T47D (cell line): ENCODE measurements at regions not wholly inside any gene's neighbourhood (a gene's known extent, or its start where the extent isn't known, plus 50 kb on each side); places are given as distances from the start of the nearest gene placed in this dataset.
A peak's percentile ranks its signal among the peaks of the same experiment; 100 is the strongest.

ENCODE experiments used
- DNase-seq, 2 experiments: peaks; one replicate each; pipeline versions ENCODE4 v3.0.0 to v3.0.0-alpha.2; 2011 to 2012; ENCODE audit warnings: low read depth in 1 of 2, low spot score in 1 of 2
- JUND ChIP-seq: IDR thresholded peaks from 2 replicates; pipeline ENCODE4 v1.6.1; 2012; ENCODE audit warnings: low read depth
- in situ Hi-C: cut with HindIII; loops from 2 replicates; pipeline ENCODE4 v1.10.0; 2016; ENCODE audit warnings: low sequenced_read_pairs, low pct_unique_long_range_greater_than_20kb

DNA sequence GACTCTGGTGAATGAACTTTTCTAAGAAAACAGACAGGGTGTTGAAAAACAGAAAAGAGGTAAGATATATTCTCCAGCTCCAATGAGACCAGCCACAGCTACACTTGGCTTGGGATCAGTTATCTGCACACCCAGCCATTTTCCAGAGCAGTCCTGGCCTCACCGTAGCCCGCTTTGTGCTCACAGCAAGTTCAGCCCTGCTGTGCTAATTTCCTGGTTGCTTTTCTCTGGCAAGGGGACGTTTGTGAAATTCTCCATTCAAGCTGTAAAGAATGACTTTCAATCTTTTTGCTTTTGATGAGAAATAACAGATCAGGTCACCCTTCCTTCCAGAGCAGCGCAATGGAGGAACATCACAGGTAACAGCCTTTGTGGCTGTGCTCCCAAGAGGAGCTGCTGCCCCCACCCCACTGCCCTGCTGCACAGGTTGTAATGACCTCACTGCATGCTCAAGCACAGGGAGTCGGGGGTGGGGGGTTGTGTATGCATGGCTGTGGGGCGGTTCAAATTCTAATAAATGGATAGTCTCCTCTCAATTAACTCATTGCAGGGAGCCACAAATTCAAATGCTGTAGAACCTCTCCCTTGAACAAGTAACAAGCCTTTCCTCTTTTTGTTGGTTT, 516.6 kb upstream of the NBEA start:
- DNase-seq, result no peak
- TF ChIP-seq JUND, result no peak
- in situ Hi-C loops, result no loop called here

DNA sequence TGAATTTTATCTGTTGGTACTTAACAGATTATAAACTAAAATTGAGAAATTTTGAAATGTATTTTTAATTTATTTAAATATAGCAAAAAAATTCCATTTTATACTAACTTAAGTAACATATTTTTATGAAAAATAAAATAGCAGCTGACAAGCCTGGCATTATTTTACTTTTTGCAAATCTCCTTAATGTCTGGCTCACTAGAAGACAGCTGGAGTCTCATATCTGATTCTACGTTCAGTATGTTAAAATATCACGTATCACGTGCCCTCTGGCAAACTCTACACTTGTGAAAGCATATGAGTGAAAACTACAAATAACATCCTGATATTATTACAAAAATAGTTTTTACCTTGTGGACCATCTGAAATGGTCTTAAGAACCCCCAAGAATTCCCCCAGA, 513.2 kb upstream of the NBEA start:
- no peak for TF ChIP-seq JUND
- DNase-seq, result no peak
- in situ Hi-C loops, result no loop called here

DNA sequence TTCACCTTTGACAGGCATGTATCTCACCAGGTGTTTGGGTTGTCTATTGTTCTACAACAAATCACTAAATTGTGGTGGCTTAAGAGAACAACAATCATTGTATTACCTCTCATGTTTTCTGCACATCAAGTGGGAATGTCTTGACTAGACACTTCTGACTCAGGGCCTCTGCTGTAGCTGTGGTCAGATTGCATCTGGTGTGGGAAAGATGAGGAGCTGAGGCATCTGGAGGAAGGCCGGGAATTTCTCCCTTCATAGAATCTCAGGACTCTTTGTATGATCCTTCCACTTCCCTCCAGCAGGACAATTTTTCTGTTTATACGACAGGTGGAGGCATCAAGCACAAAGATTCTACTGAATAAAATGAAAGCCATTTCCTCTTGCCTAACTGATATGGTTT, 511.8 kb upstream of the NBEA start:
- DNase-seq, result no peak
- no peak for TF ChIP-seq JUND
- in situ Hi-C loops, result no loop called here

DNA sequence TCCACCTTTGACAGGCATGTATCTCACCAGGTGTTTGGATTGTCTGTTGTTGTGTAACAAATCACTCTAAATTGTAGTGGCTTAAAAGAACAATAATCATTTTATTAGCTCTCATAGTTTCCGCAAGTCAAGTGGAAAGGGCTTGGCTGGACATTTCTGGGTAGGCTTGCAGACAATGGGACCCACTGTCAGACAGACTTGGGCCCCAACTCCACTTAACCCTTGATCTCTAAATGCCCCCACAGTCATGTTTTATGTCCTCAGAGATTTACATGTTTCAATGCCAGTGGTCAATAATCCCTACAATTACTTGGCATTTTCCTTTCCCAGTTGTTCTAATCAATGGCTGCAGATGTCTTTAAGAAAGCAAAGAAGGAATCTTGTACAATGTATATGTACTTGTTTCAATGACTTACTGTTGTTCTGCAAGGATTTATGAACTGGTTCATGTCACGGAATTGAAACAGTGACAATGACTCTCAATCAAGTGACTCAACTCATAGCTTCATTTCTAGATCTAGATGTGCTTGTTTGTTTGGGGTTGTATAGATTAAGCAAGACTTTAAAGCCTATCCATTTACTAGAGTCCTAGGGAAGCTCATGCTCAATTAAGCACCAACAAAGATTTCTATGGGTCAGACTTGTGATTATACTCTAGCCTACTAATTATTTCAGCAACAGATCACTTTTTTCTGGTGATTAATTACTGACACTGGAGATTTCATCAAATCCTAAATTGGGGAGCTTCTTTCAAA, 510.1 kb upstream of the NBEA start:
- no peak for TF ChIP-seq JUND
- in situ Hi-C loops, result no loop called here
- no peak for DNase-seq

DNA sequence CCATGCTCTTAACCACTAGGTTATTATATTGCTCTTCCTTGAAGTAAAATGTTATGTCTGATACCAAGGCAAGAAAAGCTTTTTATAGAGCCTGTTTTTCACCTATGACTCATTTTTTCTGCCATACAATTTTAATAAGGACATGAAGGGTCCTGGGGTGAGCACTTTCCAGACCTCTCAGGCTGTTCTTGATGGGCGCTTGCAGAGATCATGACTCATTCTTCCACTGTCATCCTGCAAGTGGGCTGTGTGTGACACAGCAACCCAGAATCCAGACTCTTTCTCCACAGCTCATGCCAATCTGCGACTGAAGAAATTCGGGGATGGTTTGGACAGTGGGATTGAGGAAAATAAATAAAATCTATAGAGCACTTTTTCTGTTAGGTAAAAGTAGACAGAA, 506.7 kb upstream of the NBEA start:
- no peak for DNase-seq
- in situ Hi-C loops, result no loop called here
- TF ChIP-seq JUND, result no peak

DNA sequence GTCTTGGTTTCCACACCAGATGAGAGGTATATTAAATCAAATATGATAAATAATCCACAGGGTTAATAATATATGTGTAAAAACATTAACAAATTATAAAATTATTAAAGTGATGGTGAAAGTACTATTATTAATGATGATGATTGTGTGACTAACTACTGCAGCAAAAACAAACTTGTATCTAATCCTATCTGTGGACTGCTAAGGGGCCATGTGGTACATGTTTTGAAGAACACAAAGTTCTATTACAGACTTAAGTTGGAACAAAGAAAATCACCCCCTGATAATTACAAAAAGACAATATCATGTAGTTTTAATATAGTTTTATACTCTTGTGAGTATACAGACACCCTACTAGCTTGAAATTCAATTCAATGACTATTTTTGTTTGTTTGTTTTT, 504.2 kb upstream of the NBEA start:
- no peak for TF ChIP-seq JUND
- in situ Hi-C loops, result no loop called here

DNA sequence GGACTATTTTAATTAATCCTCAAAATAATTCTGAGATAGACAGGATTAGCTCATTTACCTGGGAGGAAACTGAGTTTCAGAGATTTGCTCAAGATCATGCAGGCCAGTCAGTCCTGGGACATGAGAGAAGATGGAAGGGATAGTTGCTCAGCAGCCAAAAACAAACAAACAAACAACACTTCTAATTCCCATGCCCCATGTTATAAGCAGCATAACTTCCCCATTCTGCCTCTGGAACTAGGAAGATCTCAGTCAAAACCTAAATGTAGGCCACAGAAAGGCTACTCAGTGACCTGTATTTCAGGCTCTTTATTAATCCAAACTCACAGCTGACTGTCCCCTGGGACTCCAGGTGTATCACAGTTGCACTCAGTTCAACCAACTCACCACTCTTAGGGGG, 489.2 kb upstream of the NBEA start:
- TF ChIP-seq JUND, result no peak

More for the DNA sequence above, 504.2 kb upstream of the NBEA start:
- no peak for DNase-seq

DNA sequence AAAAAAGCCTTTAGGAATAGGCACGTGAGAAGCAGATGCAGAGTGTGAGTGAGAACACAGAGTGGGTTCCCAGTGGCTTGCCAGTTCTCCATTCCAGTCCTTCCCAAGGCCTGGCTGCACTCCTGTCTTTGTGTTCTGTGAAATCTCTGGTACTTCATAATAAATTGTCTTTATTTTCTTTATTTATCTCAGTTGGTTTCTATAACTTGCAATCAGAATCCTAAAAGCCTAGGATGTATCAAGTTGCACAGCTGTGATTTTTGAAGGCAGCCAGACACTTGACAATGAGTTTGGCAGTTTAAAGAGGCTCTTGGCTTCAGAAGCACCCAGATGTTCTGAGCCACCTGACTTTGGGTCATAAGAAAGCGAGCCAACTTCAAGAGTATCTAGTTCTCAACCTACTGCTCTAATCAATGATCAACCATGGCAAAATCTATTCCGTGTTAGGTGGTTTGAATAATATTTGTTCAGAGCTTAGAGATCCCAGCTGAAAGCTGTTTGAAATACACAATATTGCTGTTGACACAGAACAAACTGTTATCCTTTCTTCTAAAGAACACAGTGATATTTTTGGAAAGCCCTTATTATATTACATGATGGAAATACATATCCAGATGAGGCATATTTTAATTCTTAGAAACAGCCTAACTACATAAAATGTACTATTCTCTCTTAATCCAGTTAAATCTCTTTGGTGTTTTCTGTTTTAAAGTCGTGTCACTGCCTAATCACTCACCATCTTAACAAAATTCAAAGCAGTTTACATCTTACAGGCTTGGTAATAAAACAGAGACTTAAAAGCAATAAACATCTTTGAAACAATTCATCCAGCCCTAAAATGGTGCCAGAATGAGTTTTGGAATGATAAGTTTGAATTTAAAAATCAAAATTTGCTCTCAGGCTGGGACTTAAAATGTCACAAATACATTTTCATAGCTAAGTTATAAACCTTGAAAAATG, 483.0 kb upstream of the NBEA start:
- in situ Hi-C loops, result no loop called here
- TF ChIP-seq JUND, result no peak
- no peak for DNase-seq

More for the DNA sequence above, 489.2 kb upstream of the NBEA start:
- in situ Hi-C loops, result no loop called here
- peak in 1 of 2 experiments; percentile 49 for DNase-seq

DNA sequence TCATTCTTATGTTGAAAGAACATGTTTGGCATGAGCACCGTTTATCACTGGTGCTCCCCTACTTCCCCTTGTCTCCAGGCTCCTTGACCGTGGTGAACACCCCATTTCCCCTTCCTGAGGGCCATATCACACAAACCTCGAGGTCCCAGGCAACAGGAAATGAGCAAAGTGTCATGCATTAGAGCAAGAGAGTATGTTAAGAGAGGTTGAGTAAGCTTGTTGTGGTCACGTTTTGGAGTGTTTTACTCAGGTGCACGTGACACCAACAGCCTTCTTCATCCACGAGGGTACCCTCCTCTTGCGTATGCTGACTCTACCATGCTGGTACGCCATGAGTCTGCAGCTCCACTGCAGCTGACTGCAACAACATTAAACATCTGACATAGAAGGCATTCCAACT, 482.2 kb upstream of the NBEA start:
- in situ Hi-C loops, result no loop called here
- no peak for DNase-seq
- no peak for TF ChIP-seq JUND

DNA sequence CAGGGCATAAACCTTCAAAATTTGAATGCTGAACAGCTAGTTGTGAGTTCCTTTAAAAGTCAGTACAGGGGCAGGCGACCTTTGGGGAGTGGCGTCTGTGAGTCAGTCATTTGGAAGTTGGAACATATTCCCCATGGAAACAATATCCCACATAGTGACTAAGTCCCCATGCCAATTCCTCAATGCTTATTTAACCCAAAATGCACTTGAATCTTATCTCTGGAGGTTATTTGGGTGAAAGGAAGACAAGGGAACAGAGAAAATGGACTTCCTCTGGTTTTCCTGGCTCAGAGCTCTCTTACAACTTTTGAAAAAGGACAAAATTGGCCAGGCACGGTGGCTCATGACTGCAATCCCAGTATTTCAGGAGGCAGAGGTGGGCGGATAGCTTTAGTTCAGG, 479.2 kb upstream of the NBEA start:
- no peak for DNase-seq
- in situ Hi-C loops, result no loop called here
- TF ChIP-seq JUND, result no peak

DNA sequence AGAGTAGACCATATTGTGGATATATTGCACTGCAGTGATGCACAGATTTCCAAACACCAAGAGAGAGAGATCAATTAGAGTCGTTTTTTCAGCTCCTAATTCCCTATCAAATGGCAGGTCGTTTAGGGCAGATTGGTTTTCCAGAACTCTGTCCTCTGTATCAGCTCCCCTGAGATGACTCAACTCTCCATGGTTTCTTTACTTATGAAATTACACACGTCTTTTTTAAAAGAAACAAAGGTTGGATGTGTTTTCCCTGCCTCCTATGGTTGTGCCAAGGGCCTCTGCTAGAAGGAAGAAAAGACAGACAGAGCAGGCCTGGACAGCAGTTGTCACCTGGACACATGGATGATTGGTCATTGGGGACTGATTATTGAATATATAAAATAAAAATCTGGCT, 478.1 kb upstream of the NBEA start:
- DNase-seq, result no peak
- TF ChIP-seq JUND, result no peak
- in situ Hi-C loops, result no loop called here

DNA sequence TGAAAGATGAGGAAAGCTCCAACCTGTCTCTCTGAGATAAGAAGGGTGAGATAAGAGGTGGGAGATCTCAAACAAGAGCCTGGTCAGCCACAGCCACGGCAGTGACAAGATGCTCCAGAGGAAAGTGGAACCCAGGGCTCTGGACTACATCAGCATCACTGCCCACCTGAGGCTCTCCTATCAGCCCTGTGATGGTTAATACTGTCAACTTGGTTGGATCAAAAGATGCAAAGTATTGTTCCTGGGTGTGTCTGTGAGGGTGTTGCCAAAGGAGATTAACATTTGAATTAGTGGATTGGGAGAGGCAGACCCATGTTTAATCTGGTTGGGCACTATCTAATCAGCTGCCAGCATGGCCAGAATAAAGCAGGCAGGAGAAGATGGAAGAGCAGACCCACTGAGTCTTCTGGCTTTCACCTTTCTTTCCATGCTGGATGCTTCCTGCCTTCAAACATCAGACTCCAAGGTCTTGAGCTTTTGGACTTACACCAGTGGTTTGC, 476.6 kb upstream of the NBEA start:
- no peak for TF ChIP-seq JUND
- in situ Hi-C loops, result no loop called here
- DNase-seq, result no peak
